Memory B cell (primary cell): ENCODE measurements at regions not wholly inside any gene's neighbourhood (a gene's known extent, or its start where the extent isn't known, plus 50 kb on each side); places are given as distances from the start of the nearest gene placed in this dataset.

ENCODE experiments used
- ATAC-seq: fragments of 150-1000 bp; cut with Tn5 transposase; 2 replicates; pipeline ENCODE4 v1.10.0; 2021; ENCODE audit warnings: low read depth, mild to moderate bottlenecking, moderate library complexity
- DNase-seq, 2 donors: peaks; one replicate each; pipeline ENCODE4 v3.0.0; 2022; ENCODE audit warnings: low spot score in 2 of 2
- H3K27ac Mint-ChIP-seq: one replicate; pipeline ENCODE4 v1.8.0; 2022; ENCODE audit warnings: mild to moderate bottlenecking, moderate library complexity, mixed read lengths
- H3K27me3 Mint-ChIP-seq: one replicate; pipeline ENCODE4 v1.8.0; 2022; ENCODE audit warnings: mixed read lengths
- H3K36me3 Mint-ChIP-seq: one replicate; pipeline ENCODE4 v1.8.0; 2022; ENCODE audit warnings: mild to moderate bottlenecking, mixed read lengths
- H3K4me1 Mint-ChIP-seq: one replicate; pipeline ENCODE4 v1.8.0; 2022; ENCODE audit warnings: mixed read lengths
- H3K4me3 Mint-ChIP-seq: one replicate; pipeline ENCODE4 v1.8.0; 2022; ENCODE audit warnings: mild to moderate bottlenecking, moderate library complexity, mixed read lengths
- H3K9me3 Mint-ChIP-seq: one replicate; pipeline ENCODE4 v1.8.0; 2022; ENCODE audit warnings: mixed read lengths

DNA sequence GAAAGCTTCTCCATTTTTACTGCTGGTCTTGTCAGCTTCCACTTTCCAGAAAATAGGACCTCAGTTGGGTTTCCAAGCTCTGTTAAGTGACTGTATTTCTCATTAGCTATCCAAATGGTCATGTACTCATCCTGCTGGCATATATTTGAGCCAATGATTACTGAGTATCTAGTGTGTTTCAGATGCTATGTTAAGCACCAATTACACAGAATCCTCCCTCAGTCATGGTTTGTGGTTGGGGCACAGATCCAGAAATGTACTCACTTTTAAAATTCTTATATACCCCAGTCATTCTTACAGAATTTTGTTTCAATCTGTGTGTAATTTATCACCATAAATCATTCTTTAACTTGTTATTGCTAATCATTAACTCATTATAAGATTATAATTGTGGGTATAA is 362.3 kb upstream of the MTPN start:
- H3K27ac Mint-ChIP-seq: no peak overlapping the region
- H3K4me1 Mint-ChIP-seq: no peaks in the 10 kb centered on the region
- no peak for ATAC-seq
- H3K4me3 Mint-ChIP-seq: no peak overlapping the region
- H3K9me3 Mint-ChIP-seq: peaks cover 2% of the 10 kb centered on the region
- peaks cover 2% of the 10 kb centered on the region for H3K27me3 Mint-ChIP-seq
- no peaks in the 10 kb centered on the region for H3K36me3 Mint-ChIP-seq
- DNase-seq: no peak

DNA sequence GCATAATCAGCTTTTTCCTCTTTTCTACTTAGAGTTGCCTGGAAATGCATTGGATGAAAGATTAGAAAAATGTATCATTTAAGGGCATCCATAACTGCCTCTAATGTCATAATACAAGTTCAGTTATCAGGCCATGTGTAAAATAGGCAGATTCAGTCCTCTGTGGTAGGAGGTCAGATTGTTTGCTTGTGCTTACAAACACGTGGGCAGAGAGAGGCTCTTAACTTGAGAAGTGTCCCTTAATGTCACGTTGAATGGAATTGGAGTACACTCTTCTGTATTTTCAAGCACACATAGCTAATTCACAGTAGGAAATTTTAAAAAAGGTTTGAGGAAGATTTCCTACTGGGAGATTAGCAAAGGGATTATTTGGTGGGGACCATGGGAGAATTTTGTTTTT is 359.8 kb upstream of the MTPN start:
- ATAC-seq (no peak), DNase-seq (no peak)
- no peak overlapping the region for H3K27ac Mint-ChIP-seq
- H3K36me3 Mint-ChIP-seq: no peaks in the 10 kb centered on the region
- no peaks in the 10 kb centered on the region for H3K4me1 Mint-ChIP-seq
- peaks cover 2% of the 10 kb centered on the region for H3K27me3 Mint-ChIP-seq
- H3K9me3 Mint-ChIP-seq: peaks cover 2% of the 10 kb centered on the region
- no peak overlapping the region for H3K4me3 Mint-ChIP-seq

DNA sequence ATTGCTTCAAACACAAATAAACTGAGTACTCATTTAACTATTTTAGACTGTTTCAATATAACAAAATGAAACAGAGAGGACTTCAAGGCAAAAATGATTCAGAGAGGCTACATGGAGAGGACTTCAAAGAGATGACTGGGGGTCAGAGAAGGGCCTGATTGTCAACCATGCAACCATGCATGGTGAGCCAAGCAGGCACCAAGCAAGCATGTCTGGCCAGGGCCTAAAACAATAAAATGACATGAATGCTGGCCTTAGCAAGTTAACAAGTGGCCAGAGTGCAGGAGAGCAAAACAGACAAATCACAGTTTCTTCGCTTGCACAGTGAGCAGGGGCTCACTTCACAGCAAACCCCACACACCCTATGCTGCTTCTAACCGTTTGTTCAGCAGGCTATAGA is 356.5 kb upstream of the MTPN start:
- H3K27me3 Mint-ChIP-seq: peaks cover 4% of the 10 kb centered on the region
- ATAC-seq (no peak), DNase-seq (no peak)
- H3K9me3 Mint-ChIP-seq: peaks cover 2% of the 10 kb centered on the region
- no peaks in the 10 kb centered on the region for H3K4me1 Mint-ChIP-seq
- no peaks in the 10 kb centered on the region for H3K36me3 Mint-ChIP-seq
- H3K27ac Mint-ChIP-seq: no peak overlapping the region
- no peak overlapping the region for H3K4me3 Mint-ChIP-seq

DNA sequence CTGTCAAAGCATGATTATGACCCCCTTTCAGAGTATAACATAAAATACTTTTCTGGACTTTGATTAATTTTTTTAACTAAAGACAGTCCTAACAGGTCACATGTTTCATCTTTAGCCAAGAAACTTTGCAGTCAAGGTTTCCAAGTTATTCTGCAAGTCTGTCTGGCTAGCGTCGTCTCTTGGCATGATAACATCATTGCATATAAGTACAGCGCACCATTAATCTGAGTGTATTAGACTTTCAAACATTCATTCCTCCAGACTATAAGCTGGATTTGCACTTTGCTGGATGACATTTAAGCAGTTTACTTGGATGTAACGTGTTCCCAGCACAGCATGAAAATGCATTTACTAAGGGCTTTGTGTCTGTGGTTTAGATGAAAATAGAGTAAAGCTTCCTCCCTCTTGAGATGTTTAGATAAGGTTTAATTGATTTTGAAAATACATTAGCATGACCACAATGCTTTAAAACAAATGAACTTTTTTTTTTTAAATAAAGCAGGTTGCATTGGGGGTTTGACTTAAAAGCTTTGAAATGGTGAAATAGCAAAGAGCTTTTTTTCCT is 349.0 kb upstream of the MTPN start:
- no peak overlapping the region for H3K4me3 Mint-ChIP-seq
- H3K27me3 Mint-ChIP-seq: peaks cover 4% of the 10 kb centered on the region
- ATAC-seq (no peak), DNase-seq (no peak)
- peaks cover 2% of the 10 kb centered on the region for H3K9me3 Mint-ChIP-seq
- H3K36me3 Mint-ChIP-seq: peaks cover 2% of the 10 kb centered on the region
- H3K27ac Mint-ChIP-seq: no peak overlapping the region
- no peaks in the 10 kb centered on the region for H3K4me1 Mint-ChIP-seq

DNA sequence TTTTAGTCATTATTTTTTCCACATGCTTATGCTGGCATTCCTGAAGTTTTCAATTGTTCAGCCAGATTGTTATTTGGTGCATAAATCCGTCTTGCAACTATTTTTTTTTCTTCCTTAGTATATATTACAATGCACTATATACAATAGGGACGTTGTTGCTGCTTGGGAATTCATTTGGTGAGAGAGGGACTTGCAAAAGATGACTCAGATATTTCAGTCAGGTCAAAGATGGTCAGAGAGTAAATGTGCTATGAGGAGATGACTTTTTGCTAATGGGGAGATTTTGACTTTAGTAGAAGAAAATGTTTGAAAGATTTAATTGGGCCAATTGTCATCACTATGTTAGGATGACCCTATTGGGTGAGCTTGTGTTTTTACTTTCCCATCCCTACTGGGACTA is 348.4 kb upstream of the MTPN start:
- ATAC-seq: no peak
- Mint-ChIP-seq H3K27me3 (peaks cover 4% of the 10 kb centered on the region), H3K9me3 (peaks cover 2% of the 10 kb centered on the region), H3K4me3 (no peak overlapping the region), H3K27ac (no peak overlapping the region), H3K4me1 (no peaks in the 10 kb centered on the region), H3K36me3 (peaks cover 2% of the 10 kb centered on the region)
- no peak for DNase-seq

DNA sequence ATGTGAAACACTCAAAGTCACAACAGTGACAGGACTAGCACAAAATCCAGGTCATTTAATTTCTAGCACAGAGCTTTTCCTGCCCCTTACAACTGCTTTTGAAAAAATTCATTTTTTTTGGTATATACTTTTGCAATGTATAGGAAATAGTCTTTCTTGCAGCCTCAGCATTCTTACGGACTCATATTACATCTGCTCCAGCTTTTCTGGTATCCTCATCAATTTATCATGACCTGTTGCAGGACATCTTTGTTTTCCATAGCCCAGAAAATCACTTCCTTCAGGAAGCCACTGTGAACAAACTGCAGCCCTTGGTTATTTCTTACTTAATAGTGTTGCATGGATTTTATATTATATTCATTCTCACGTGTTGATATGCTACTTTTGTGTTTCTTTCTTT is 347.9 kb upstream of the MTPN start:
- no peaks in the 10 kb centered on the region for H3K4me1 Mint-ChIP-seq
- no peak overlapping the region for H3K4me3 Mint-ChIP-seq
- H3K9me3 Mint-ChIP-seq: peaks cover 2% of the 10 kb centered on the region
- H3K27me3 Mint-ChIP-seq: peaks cover 4% of the 10 kb centered on the region
- peaks cover 2% of the 10 kb centered on the region for H3K36me3 Mint-ChIP-seq
- DNase-seq: no peak
- no peak overlapping the region for H3K27ac Mint-ChIP-seq
- no peak for ATAC-seq

DNA sequence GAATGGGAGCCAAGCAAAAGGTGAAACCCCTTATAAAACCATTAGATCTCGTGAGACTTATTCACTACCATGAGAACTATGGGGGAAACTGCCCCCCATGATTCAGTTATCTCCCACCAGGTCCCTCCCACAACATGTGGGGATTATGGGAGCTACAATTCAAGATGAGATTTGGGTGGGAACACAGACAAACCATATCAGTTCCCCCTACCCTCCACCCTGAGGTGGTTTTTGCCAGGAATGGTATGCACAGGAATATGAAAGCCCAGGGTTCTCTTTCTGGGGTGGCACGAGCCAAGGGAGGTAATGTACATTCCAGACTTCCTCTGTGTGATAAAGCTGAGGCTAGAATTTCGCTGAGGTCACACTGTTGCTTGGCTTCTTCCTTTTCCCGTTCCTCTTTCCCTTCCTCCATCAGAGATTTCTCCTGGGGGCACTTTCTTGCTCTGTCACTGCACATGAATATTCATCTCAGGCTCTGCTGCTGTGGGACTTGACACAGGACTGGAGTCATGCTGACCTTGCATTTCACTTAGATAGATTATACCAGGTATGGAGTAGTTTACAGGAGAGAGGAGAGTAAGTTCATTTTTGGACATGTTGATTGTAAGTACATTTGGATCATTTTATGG is 347.0 kb upstream of the MTPN start:
- ATAC-seq: no peak
- H3K27ac Mint-ChIP-seq: no peak overlapping the region
- H3K4me1 Mint-ChIP-seq: no peaks in the 10 kb centered on the region
- peaks cover 2% of the 10 kb centered on the region for H3K36me3 Mint-ChIP-seq
- peaks cover 2% of the 10 kb centered on the region for H3K9me3 Mint-ChIP-seq
- H3K27me3 Mint-ChIP-seq: peaks cover 4% of the 10 kb centered on the region
- no peak overlapping the region for H3K4me3 Mint-ChIP-seq
- DNase-seq: no peak

DNA sequence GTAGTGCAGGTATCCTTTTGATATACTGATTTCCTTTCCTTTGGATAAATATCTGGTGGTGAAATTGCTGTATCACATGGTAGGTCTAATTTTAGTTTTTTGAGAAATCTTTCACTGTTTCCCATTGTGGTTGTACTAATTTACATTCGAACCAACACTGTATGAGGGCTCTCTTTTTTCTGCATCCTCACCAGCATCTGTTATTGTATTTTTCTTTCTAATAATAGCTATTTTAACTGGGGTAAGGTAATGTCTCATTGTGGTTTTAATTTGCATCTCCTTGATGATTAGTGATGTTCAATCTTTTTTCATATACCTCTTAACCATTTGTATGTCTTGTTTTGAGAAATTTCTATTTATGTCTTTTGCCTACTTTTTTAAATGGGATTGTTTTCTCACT is 335.4 kb upstream of the MTPN start:
- no peak overlapping the region for H3K4me3 Mint-ChIP-seq

DNA sequence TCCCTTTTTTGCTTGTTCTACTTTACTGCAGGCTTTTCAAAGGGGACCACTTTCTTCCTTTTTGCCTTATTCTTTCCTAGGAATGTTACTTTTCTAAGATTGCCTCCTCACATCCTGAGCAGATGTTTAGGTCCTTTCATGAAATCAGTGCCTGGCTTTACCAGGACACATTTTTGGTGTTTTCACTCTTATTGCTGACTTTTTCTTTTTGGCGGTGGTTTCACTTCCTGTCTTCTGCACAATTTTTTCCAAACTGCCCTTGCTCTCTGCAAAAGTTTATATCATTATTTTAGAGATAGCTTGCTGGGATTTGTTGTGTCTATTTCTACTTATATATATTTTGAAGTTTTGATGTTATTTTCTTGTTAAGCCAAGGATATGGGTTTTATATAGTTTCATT is 332.2 kb upstream of the MTPN start:
- ATAC-seq: no peak

More for the DNA sequence above, 335.4 kb upstream of the MTPN start:
- Mint-ChIP-seq H3K27me3 (no peaks in the 10 kb centered on the region), H3K36me3 (peaks cover 3% of the 10 kb centered on the region), H3K4me1 (peaks cover 9% of the 10 kb centered on the region), H3K27ac (no peak overlapping the region), H3K9me3 (peaks cover 16% of the 10 kb centered on the region)
- ATAC-seq: no peak
- DNase-seq: no peak

DNA sequence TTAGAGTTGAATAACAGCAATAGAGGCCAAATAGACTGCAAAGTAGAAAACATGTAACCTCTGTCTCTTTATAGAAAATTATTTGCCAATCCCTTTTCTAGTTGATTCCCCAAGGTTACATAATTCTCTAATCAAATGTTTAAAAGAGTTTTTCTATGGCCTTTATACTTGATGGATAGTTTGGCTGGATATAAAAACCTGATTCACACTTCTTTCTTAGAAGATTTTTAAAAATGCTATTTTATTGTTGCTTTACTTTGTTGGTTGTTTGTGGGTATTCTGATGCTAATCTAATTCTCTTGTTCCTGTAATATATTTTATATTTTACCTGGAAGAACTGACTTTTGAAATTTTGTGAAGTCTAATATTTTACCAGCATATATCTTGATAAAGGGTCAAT is 331.1 kb upstream of the MTPN start:
- Mint-ChIP-seq H3K9me3 (peaks cover 9% of the 10 kb centered on the region), H3K4me3 (no peak overlapping the region), H3K27me3 (no peaks in the 10 kb centered on the region), H3K27ac (no peak overlapping the region), H3K36me3 (peaks cover 3% of the 10 kb centered on the region), H3K4me1 (peaks cover 6% of the 10 kb centered on the region)
- DNase-seq (no peak), ATAC-seq (no peak)

More for the DNA sequence above, 332.2 kb upstream of the MTPN start:
- no peak overlapping the region for H3K27ac Mint-ChIP-seq
- H3K27me3 Mint-ChIP-seq: no peaks in the 10 kb centered on the region
- peaks cover 9% of the 10 kb centered on the region for H3K4me1 Mint-ChIP-seq
- no peak overlapping the region for H3K4me3 Mint-ChIP-seq
- DNase-seq: no peak
- H3K36me3 Mint-ChIP-seq: peaks cover 3% of the 10 kb centered on the region
- peaks cover 11% of the 10 kb centered on the region for H3K9me3 Mint-ChIP-seq

DNA sequence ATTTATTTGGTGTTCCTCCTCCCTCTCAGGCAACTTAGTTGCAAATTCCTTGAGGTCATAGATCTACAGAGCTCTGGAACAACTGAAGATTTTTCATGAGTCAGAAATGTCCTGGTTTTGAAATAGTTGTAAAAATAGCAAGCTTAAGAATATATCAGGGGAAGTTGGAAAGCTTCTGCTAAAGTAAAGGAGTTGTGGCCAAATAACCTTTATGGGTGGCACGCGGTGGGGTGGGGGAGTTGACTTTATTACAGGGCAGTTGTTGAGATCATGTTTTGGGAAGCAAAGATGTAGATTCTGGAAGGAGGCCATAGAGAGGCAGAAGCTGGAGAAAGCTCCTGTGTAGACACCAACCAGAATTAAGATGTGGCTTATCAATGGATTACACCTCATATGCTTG is 326.0 kb upstream of the MTPN start:
- peaks cover 6% of the 10 kb centered on the region for H3K9me3 Mint-ChIP-seq
- no peak for DNase-seq

DNA sequence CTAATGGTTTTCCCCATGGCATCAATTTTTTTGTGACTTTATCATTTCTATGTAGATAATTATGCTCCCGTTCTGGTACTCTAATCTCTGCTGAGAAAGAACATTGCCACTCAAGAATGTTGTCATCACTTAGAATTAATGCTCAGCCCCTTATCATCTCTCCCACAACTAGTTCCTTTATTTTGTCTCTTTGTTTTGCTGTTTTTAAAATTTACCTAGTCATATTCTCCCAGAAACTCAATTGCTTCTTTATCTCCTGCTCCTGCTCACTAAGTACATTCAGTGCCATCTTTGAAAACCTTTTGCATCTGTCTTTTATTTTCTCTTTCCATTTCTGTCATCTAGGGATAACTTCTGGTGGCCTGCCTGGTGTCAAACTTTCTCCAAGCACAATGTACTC is 324.9 kb upstream of the MTPN start:
- H3K27ac Mint-ChIP-seq: no peak overlapping the region
- ATAC-seq: no peak
- no peak overlapping the region for H3K4me3 Mint-ChIP-seq
- H3K9me3 Mint-ChIP-seq: peaks cover 6% of the 10 kb centered on the region
- H3K4me1 Mint-ChIP-seq: no peaks in the 10 kb centered on the region
- DNase-seq: no peak
- no peaks in the 10 kb centered on the region for H3K36me3 Mint-ChIP-seq
- no peaks in the 10 kb centered on the region for H3K27me3 Mint-ChIP-seq

More for the DNA sequence above, 326.0 kb upstream of the MTPN start:
- Mint-ChIP-seq H3K36me3 (no peaks in the 10 kb centered on the region), H3K27ac (no peak overlapping the region), H3K4me1 (no peaks in the 10 kb centered on the region), H3K4me3 (no peak overlapping the region), H3K27me3 (no peaks in the 10 kb centered on the region)
- no peak for ATAC-seq

DNA sequence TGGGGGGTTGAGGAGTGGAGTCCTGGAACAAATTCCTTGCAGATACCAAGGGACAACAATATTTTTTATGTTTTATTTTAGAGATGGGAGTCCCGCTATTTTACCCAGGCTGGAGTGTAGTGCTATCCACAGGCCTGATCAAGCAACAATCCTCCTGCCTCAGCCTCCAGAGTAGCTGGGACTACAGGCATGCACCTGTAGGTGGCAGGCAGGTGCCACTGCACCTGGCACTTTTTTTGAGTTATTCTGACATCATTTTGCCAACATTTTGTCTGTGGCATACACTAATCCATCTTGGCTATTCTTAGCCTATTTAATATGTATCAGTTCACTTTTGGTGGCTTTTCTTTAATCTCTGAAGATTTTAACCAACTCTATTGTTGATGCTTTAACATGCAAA is 317.8 kb upstream of the MTPN start:
- H3K27ac Mint-ChIP-seq: no peak overlapping the region
- ATAC-seq: no peak
- H3K9me3 Mint-ChIP-seq: no peaks in the 10 kb centered on the region
- DNase-seq: no peak
- H3K4me1 Mint-ChIP-seq: peaks cover 2% of the 10 kb centered on the region
- no peak overlapping the region for H3K4me3 Mint-ChIP-seq
- no peaks in the 10 kb centered on the region for H3K27me3 Mint-ChIP-seq
- H3K36me3 Mint-ChIP-seq: no peaks in the 10 kb centered on the region

DNA sequence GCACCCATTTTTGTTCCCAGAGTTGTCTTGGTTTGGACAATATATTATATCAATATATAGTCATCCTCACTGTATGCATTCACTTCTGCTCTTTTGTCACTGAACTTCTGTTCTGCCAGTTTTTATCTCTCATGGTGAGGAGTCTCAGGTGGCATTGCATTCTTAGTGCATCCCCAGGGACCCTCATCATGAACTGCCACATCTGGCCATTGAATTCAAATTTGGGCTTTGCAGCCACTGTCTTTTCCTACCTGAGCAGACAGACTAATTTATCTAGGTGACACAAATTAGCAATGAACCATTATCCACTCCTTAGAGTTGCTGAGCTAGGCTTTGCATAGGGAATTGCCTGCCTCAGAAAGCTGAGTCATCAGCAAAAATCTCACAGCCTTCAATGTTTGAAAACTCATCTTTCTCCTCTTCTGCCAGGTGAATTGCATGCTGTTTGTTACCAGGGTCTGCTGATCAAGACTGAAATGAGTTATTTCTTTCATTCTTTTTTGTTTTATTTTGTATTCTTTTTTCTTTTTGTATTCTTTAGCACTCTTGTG is 316.8 kb upstream of the MTPN start:
- H3K36me3 Mint-ChIP-seq: no peaks in the 10 kb centered on the region
- H3K27ac Mint-ChIP-seq: no peak overlapping the region
- DNase-seq (no peak), ATAC-seq (no peak)
- H3K9me3 Mint-ChIP-seq: no peaks in the 10 kb centered on the region
- peaks cover 2% of the 10 kb centered on the region for H3K4me1 Mint-ChIP-seq
- H3K4me3 Mint-ChIP-seq: no peak overlapping the region
- H3K27me3 Mint-ChIP-seq: no peaks in the 10 kb centered on the region

DNA sequence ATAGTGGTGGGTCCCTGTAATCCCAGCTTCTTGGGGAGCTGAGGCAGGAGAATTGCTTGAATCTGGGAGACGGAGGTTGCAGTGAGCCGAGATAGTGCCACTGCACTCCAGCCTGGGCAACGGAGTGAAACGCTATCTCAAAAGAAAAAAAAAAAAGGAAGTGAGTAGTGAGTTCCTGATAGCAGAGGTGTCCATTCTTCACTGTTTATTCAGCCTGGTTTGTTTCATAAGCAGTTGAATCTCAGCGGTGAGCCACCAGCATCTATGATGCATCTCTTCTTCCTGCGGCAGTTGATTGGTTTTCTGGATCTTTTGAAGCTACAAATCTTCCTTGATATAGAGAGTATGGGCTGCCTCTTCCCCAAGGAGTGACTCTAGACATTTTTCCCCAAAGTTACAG is 316.1 kb upstream of the MTPN start:
- Mint-ChIP-seq H3K4me3 (no peak overlapping the region), H3K27me3 (no peaks in the 10 kb centered on the region), H3K36me3 (no peaks in the 10 kb centered on the region), H3K9me3 (no peaks in the 10 kb centered on the region), H3K4me1 (peaks cover 2% of the 10 kb centered on the region), H3K27ac (no peak overlapping the region)
- ATAC-seq: peak; percentile 59
- DNase-seq: no peak
